ENCODE measurements at regions not wholly inside any gene's neighbourhood (a gene's known extent, or its start where the extent isn't known, plus 50 kb on each side); places are given as distances from the start of the nearest gene placed in this dataset.

DNA sequence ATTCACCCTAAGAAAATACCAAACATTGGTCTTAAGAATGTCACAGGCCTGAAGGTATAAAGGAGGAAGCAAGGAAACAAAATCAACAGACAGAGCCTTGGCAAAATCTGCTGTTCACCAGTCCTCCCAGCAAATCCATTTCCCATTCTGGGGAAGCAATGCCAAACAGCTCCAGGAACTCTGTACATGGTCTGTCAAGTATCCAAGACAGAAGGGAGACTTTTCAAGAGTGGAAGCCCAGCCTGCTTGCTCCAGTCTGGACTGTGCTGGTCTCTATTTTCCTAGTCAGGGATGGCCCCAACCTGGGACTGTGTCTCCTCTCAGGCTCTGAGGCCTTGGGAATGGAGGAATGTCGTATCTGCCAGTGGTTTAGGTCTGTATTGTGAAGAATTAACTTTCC, 251.5 kb downstream of the DAD1 start:
- no peak for DNase-seq

DNA sequence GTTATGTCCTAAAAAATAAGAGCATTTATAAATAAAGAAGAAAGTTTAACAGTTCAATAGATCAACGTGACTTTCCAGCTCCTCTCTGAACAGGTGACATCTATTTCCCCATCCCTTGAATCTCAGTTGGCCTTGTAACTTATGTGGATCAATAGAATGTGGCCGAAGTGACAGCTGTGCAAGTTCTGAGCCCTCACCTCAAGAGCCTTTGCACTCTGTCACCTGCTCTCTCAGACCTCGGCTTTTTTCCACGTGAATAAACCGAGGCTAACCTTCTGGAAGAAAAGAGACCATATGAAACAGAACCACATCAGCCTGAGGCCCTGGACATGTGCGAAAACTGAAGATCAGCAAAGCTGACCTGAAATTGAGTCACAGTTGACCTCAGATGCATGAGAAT, 253.0 kb downstream of the DAD1 start:
- no peak for DNase-seq

- DNase-seq: no peak
Measured at GRCh38 chr14:22334627-22335026, 254.4 kb downstream of the DAD1 start.

DNA sequence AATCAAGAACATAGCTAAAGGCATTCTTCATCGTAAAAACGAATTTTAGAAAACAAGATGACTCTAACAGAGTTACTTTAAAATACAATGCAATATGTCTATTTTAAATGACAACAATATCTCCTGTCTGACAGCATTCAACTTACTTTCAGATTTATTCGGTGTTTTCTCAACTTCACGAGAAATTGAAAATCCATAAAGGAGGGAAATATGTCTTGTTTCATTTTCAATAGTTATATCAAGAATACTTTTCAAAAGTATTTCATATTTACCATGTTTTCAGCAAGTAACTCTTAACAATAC, 254.8 kb downstream of the DAD1 start:
- no peak for DNase-seq

DNA sequence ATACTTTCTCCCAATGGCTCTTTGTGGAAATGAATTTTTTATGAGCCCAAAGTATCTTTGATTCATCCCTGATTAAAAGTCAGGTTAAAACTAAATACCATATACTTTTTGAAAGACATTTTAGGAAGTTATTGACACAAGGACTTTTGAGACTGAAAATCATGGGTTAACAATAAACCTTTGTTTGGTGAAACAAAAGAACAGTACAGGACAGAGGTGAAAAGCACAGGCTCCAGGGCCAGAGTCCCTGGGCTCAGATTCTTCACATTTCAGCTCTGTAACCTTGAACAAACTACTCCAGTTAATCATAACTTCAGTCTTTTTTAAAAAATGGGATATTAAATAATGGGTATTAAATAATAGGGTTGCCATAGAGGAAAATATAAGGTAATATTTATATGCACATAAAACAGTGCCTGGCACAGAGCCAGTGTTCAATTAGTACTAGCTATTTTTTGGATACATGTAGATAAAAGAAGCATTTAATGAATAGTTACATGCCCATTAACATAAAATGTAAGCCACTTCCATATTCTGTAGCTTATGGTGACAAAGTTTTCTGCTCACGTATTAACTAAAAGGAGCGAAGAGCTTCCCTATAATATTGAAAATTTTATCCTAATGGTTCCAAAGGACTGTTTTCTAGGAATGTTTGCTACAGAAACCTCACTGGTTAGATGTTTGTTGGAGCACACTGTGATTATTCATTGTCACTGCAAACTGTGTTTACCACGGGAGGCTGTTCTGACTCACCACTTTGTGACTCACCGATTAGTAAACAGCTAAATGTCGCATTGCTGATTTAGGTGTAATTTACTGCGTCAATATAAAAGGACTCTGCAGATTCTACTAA, 255.4 kb downstream of the DAD1 start:
- peak; percentile 5 for DNase-seq

- no peak for DNase-seq
Measured at GRCh38 chr14:22332686-22333421, 256.2 kb downstream of the DAD1 start.

GRCh38 chr14:22329371-22329770, 259.7 kb downstream of the DAD1 start:
- DNase-seq: no peak

GRCh38 chr14:22325676-22326400, 263.2 kb downstream of the DAD1 start:
- DNase-seq: no peak

DNA sequence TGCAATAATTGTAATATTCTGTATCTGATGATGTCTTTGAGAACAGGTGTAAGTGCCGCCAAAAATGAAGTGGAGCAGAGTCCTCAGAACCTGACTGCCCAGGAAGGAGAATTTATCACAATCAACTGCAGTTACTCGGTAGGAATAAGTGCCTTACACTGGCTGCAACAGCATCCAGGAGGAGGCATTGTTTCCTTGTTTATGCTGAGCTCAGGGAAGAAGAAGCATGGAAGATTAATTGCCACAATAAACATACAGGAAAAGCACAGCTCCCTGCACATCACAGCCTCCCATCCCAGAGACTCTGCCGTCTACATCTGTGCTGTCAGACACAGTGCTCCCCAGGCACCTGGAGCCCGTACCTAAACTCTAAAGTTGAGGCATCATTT, 268.7 kb downstream of the DAD1 start:
- no peak for DNase-seq

GRCh38 chr14:22319526-22320361, 269.3 kb downstream of the DAD1 start:
- peak; percentile 13 for DNase-seq

DNA sequence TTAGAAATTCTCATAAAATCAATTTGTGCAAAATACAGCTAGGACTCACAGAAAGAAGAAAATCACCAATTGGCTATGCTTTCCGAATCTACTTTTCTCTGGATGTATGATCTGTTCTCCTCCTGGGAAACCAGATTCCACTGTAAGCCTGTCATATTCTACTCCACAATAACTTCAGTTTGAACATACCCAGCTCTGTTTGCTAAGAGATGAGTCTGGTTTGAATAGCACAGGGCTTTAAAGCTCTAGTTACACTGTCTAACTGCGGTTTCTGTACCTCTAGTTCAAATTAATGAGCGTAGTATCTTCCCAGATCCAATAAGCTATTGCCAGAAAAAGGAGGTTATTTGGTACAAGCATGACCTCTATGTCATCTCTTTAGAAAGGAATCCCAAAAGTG, 270.1 kb downstream of the DAD1 start:
- DNase-seq: no peak

- DNase-seq: no peak
Measured at GRCh38 chr14:22316473-22316872, 272.6 kb downstream of the DAD1 start.

DNA sequence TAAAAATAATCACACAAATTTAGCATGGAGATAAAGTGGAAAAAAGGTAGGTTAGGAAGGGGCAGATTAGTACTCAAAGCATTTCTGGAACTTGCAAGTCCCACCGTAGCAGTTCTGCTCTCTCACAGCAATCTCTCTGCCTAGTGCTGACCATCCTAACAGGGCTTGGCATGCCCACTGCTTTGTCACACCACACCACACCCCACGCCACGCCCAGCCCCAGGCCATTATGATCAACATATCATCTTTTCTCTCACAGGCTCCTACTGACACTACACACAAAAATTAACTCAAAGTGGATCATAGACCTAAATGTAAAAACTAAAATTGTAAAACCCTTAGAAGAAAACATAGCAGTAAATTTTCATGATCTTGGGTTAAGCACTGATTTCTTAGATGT, 273.7 kb downstream of the DAD1 start:
- DNase-seq: no peak

DNA sequence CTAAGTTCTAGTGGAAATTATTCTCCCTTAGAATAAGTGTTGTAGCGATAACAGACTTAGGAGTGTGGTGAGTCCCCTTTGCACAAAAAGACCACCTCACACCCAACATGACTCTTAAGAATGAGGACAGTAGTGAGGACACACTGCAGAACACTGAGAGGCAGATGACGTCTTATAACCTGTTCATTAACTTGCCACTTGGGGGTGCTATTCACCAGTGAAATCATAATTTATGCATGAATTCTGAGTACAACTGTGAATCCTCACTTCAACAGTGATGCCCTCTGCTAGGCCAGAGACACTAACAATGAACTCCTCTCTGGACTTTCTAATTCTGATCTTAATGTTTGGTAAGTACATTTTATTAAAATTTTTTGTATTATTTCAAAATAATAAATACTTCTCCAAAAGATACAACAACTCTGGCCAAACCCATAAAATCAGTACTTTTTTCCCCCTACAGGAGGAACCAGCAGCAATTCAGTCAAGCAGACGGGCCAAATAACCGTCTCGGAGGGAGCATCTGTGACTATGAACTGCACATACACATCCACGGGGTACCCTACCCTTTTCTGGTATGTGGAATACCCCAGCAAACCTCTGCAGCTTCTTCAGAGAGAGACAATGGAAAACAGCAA, 274.7 kb downstream of the DAD1 start:
- no peak for DNase-seq

GRCh38 chr14:22313172-22313801, 275.7 kb downstream of the DAD1 start:
- no peak for DNase-seq

- DNase-seq: no peak
Measured at GRCh38 chr14:22311636-22312035, 277.4 kb downstream of the DAD1 start.

GRCh38 chr14:22305607-22306006, 283.4 kb downstream of the DAD1 start:
- DNase-seq: no peak

DNA sequence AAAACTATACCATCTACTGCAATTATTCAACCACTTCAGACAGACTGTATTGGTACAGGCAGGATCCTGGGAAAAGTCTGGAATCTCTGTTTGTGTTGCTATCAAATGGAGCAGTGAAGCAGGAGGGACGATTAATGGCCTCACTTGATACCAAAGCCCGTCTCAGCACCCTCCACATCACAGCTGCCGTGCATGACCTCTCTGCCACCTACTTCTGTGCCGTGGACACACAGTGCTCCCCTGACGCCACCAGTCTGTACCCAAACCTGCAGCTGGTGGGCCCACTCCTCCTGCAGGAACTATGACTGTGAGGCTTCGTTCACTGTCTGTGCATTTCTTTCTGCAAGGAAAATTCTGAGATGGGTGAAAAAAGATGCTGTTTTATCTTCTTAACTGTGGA, 284.7 kb downstream of the DAD1 start:
- no peak for DNase-seq

- no peak for DNase-seq
Measured at GRCh38 chr14:22303589-22304195, 285.3 kb downstream of the DAD1 start.

- no peak for DNase-seq
Measured at GRCh38 chr14:22300646-22301045, 288.4 kb downstream of the DAD1 start.

GRCh38 chr14:22297376-22297775, 291.6 kb downstream of the DAD1 start:
- no peak for DNase-seq
